Nephron (organoid): ENCODE measurements at regions not wholly inside any gene's neighbourhood (a gene's known extent, or its start where the extent isn't known, plus 50 kb on each side); places are given as distances from the start of the nearest gene placed in this dataset.
"Not testable (repeated sequence)": the region's sequence is repeated elsewhere in the genome, so short reads cannot be mapped to it uniquely, and the experiment has no call there.

ENCODE experiments used
- H3K27ac Mint-ChIP-seq, 3 experiments: 2 replicates each; pipeline ENCODE4 v1.8.0; 2020; ENCODE audit warnings: mixed read lengths in 3 of 3, mild to moderate bottlenecking in 2 of 3, moderate library complexity in 1 of 3
- H3K27me3 Mint-ChIP-seq: 2 replicates; pipeline ENCODE4 v1.8.0; 2021; ENCODE audit warnings: low read depth, mild to moderate bottlenecking, moderate library complexity, mixed read lengths
- H3K36me3 Mint-ChIP-seq: 2 replicates; pipeline ENCODE4 v1.8.0; 2020; ENCODE audit warnings: low read depth, mixed read lengths
- H3K4me1 Mint-ChIP-seq: 2 replicates; pipeline ENCODE4 v1.8.0; 2020; ENCODE audit warnings: mixed read lengths
- H3K4me3 Mint-ChIP-seq, 3 experiments: 2 replicates each; pipeline ENCODE4 v1.8.0; 2020; ENCODE audit warnings: mild to moderate bottlenecking in 3 of 3, mixed read lengths in 3 of 3, moderate library complexity in 2 of 3
- H3K9me3 Mint-ChIP-seq: 2 replicates; pipeline ENCODE4 v1.8.0; 2020; ENCODE audit warnings: mixed read lengths
- CTCF ChIP-seq, 3 experiments: fragments of 200-600 bp; sonication (generic); IDR thresholded peaks; one replicate each; pipeline ENCODE4 v1.5.0; 2021; ENCODE audit warnings: antibody characterized with exemption in 3 of 3; ENCODE audit not compliant: unreplicated experiment in 3 of 3

DNA sequence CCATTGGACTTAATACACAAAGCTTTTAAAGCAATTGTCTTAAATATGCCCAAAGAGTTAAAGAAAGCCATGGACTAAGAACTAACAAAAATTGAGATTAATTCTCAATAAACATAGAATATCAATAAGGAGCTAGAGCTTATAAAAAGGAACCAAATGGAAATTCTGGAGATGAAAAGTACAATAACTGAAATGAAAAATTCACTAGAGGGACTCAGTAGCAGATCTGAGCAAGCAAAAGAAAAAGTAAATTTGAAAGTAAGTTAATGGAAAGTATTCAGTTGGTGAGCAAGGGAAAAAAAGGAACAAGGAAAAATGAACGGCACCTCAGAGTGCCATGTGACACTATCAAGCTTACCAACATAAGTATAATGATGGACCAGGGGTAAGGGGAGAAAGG lies 209.8 kb downstream of the FZD1 start:
- Mint-ChIP-seq H3K9me3 (peaks cover 35% of the 10 kb centered on the region), H3K27ac (no peak overlapping the region), H3K4me3 (no peak overlapping the region), H3K36me3 (no peaks in the 10 kb centered on the region), H3K27me3 (no peaks in the 10 kb centered on the region), H3K4me1 (no peaks in the 10 kb centered on the region)
- TF ChIP-seq CTCF (IDR thresholded peaks at IDR 0.05; ENCODE audit: unreplicated experiment in 3 of 3): no peak

- H3K27me3 Mint-ChIP-seq, H3K4me3 Mint-ChIP-seq, H3K27ac Mint-ChIP-seq, H3K4me1 Mint-ChIP-seq, H3K36me3 Mint-ChIP-seq: not testable (repeated sequence)
- peaks cover 31% of the 10 kb centered on the region for H3K9me3 Mint-ChIP-seq
Measured at GRCh38 chr7:91480470-91480869, 216.2 kb downstream of the FZD1 start.

DNA sequence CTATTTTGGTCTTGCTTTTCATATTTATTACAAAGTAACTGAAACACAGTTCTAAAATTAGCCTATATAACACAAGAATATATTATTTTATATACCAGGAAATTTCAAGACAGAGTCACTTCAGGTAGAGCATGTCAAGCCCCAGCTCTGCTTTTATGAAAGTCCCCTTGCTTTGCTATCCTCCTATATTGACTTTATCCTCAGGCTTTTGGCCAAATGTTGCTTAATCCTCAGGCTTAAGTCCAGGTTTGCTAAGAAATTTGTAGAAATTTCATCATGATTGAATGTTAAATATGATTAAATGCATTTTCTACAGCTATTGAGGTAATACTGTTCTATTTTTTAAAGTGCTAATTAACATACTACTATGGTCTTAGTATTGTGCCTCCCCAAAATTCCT lies 227.6 kb downstream of the FZD1 start:
- Mint-ChIP-seq H3K36me3 (no peaks in the 10 kb centered on the region), H3K27ac (no peak overlapping the region), H3K4me3 (no peak overlapping the region), H3K27me3 (no peaks in the 10 kb centered on the region), H3K9me3 (peaks cover 7% of the 10 kb centered on the region), H3K4me1 (no peaks in the 10 kb centered on the region)
- TF ChIP-seq CTCF (IDR thresholded peaks at IDR 0.05; ENCODE audit: unreplicated experiment in 3 of 3): no peak

DNA sequence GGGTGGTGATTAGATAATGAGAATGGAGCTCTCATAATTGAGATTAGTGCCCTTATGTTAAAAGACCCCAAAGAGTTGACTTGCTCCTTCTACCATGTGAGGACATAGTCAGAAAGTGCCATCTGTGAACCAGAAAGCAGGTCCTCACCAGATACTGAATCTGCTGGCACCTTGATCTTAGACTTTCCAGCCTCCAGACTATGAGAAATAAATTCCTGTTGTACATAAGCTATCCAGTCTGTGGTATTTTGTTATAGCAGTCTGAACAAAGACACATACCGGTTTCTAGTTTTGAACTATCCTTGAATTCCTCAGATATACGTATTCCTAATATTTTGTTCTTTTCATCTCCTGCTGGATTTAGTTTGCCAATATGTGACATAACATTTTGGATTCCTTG lies 228.1 kb downstream of the FZD1 start:
- Mint-ChIP-seq H3K36me3 (no peaks in the 10 kb centered on the region), H3K27ac (no peak overlapping the region), H3K4me3 (no peak overlapping the region), H3K27me3 (no peaks in the 10 kb centered on the region), H3K9me3 (peaks cover 7% of the 10 kb centered on the region), H3K4me1 (no peaks in the 10 kb centered on the region)
- TF ChIP-seq CTCF (IDR thresholded peaks at IDR 0.05; ENCODE audit: unreplicated experiment in 3 of 3): no peak

- TF ChIP-seq CTCF (IDR thresholded peaks at IDR 0.05; ENCODE audit: unreplicated experiment in 3 of 3): no peak
- Mint-ChIP-seq H3K27ac (no peak overlapping the region), H3K4me1 (no peaks in the 10 kb centered on the region), H3K9me3 (peaks cover 8% of the 10 kb centered on the region), H3K4me3 (no peak overlapping the region), H3K27me3 (no peaks in the 10 kb centered on the region), H3K36me3 (no peaks in the 10 kb centered on the region)
Measured at GRCh38 chr7:91492773-91493172, 228.5 kb downstream of the FZD1 start.

DNA sequence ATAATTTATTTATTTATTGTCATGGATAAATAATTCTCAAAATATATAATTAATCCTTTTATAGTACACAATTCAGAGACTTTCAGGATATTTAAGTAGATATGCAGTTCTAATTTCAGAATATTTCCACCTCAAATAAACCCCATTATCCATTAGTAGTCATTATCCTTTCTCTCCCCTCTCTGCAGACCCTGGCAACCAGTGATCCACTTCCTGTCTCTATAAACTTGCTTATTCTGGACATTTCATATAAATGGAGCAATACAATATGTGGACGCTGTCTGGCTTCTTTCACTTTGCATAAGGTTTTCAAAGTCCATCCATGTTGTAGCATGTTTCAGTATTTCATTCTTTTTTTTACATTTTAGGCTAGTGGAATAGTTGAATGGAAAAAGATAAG lies 230.2 kb downstream of the FZD1 start:
- peaks cover 21% of the 10 kb centered on the region for H3K9me3 Mint-ChIP-seq
- H3K4me3 Mint-ChIP-seq: no peak overlapping the region
- no peak overlapping the region for H3K27ac Mint-ChIP-seq
- TF ChIP-seq CTCF (IDR thresholded peaks at IDR 0.05; ENCODE audit: unreplicated experiment in 3 of 3): no peak
- no peaks in the 10 kb centered on the region for H3K27me3 Mint-ChIP-seq
- H3K4me1 Mint-ChIP-seq: no peaks in the 10 kb centered on the region
- no peaks in the 10 kb centered on the region for H3K36me3 Mint-ChIP-seq
